HG03045 (cell line): ENCODE measurements at regions not wholly inside any gene's neighbourhood (a gene's known extent, or its start where the extent isn't known, plus 50 kb on each side); places are given as distances from the start of the nearest gene placed in this dataset.
"Not testable (repeated sequence)": the region's sequence is repeated elsewhere in the genome, so short reads cannot be mapped to it uniquely, and the experiment has no call there.

Source experiments
- ATAC-seq: cut with Tn5 transposase; IDR thresholded peaks from one replicate; pipeline ENCODE4 v1.9.1; 2021; ENCODE audit warnings: mild to moderate bottlenecking, moderate library complexity; ENCODE audit not compliant: unreplicated experiment

GRCh38 chr1:60893136-60893930 lies 189.0 kb upstream of the NFIA start:
- ATAC-seq = no peak

- ATAC-seq = no peak
Measured at GRCh38 chr1:60891765-60892164, 190.6 kb upstream of the NFIA start.

- no peak for ATAC-seq
Measured at GRCh38 chr1:60891281-60891680, 191.1 kb upstream of the NFIA start.

GRCh38 chr1:60890664-60891063 lies 191.7 kb upstream of the NFIA start:
- ATAC-seq = no peak

GRCh38 chr1:60889709-60890108 lies 192.7 kb upstream of the NFIA start:
- ATAC-seq = no peak

- ATAC-seq = no peak
Measured at GRCh38 chr1:60888126-60888525, 194.2 kb upstream of the NFIA start.

- ATAC-seq = no peak
Measured at GRCh38 chr1:60886793-60887331, 195.5 kb upstream of the NFIA start.

- ATAC-seq = no peak
Measured at GRCh38 chr1:60886090-60886489, 196.3 kb upstream of the NFIA start.

- no peak for ATAC-seq
Measured at GRCh38 chr1:60880202-60880601, 202.2 kb upstream of the NFIA start.

- ATAC-seq = no peak
Measured at GRCh38 chr1:60878323-60878722, 204.0 kb upstream of the NFIA start.

- ATAC-seq = no peak
Measured at GRCh38 chr1:60877376-60877775, 205.0 kb upstream of the NFIA start.

- ATAC-seq = no peak
Measured at GRCh38 chr1:60876952-60877351, 205.4 kb upstream of the NFIA start.

GRCh38 chr1:60875138-60875537 lies 207.2 kb upstream of the NFIA start:
- ATAC-seq = no peak

GRCh38 chr1:60874718-60875117 lies 207.6 kb upstream of the NFIA start:
- no peak for ATAC-seq

GRCh38 chr1:60873396-60873795 lies 209.0 kb upstream of the NFIA start:
- ATAC-seq = not testable (repeated sequence)

- no peak for ATAC-seq
Measured at GRCh38 chr1:60872426-60873054, 209.8 kb upstream of the NFIA start.

GRCh38 chr1:60870269-60870865 lies 212.0 kb upstream of the NFIA start:
- no peak for ATAC-seq

- no peak for ATAC-seq
Measured at GRCh38 chr1:60868901-60869663, 213.3 kb upstream of the NFIA start.

- ATAC-seq = no peak
Measured at GRCh38 chr1:60867782-60868181, 214.6 kb upstream of the NFIA start.

GRCh38 chr1:60866917-60867531 lies 215.3 kb upstream of the NFIA start:
- ATAC-seq = no peak
